PC-9 (cell line): ENCODE measurements at regions not wholly inside any gene's neighbourhood (a gene's known extent, or its start where the extent isn't known, plus 50 kb on each side); places are given as distances from the start of the nearest gene placed in this dataset.

ENCODE experiments used
- BruUV-seq: library from RNA; stranded (reverse); fragments of 400-500 nt; replicated peaks from 2 replicates; lab custom pipeline; 2021; lab: Mats Ljungman, UMichigan
- CTCF ChIA-PET: fragments of 300-600 bp; sonication (Branson Sonifier 250); formaldehyde crosslinking; loops from one replicate; lab custom pipeline; 2022; ENCODE audit warnings: antibody characterized with exemption; lab: Charles Lee
- POLR2A ChIA-PET: fragments of 300-600 bp; sonication (Branson Sonifier 250); formaldehyde crosslinking; loops from one replicate; lab custom pipeline; 2022; ENCODE audit warnings: antibody characterized with exemption; ENCODE audit not compliant: unreplicated experiment; lab: Charles Lee
- DNase-seq, 2 experiments: peaks; one replicate each; pipeline versions ENCODE4 v3.0.0 to v3.0.0-alpha.2; 2015 to 2022; ENCODE audit warnings: mixed read lengths in 1 of 2
- H2AFZ ChIP-seq: fragments of 200-600 bp; sonication (generic); 2 replicates; pipeline ENCODE4 v1.8.1; 2017; ENCODE audit warnings: antibody characterized with exemption
- H3F3A ChIP-seq: fragments of 200-600 bp; sonication (generic); 2 replicates; pipeline ENCODE4 v1.8.1; 2017; ENCODE audit warnings: antibody characterized with exemption, mild to moderate bottlenecking, low read depth; ENCODE audit not compliant: insufficient read depth
- H3K27ac ChIP-seq: fragments of 200-600 bp; sonication (generic); 2 replicates; pipeline ENCODE4 v1.6.1; 2016; ENCODE audit warnings: mixed run types
- H3K27me3 ChIP-seq: fragments of 200-600 bp; sonication (generic); 2 replicates; pipeline ENCODE4 v1.6.1; 2016; ENCODE audit warnings: low read depth, mixed run types; ENCODE audit not compliant: insufficient read depth
- H3K36me3 ChIP-seq: fragments of 200-600 bp; sonication (generic); 2 replicates; pipeline ENCODE4 v1.6.1; 2016; ENCODE audit warnings: low read depth, mixed run types
- H3K4me1 ChIP-seq: fragments of 200-600 bp; sonication (generic); replicated peaks from 2 replicates; pipeline ENCODE4 v1.6.1; 2016; ENCODE audit warnings: mixed run types; ENCODE audit not compliant: insufficient read depth
- H3K4me2 ChIP-seq: fragments of 200-600 bp; sonication (generic); 2 replicates; pipeline ENCODE4 v1.6.1; 2017; ENCODE audit warnings: mixed run types
- H3K4me3 ChIP-seq: fragments of 200-600 bp; sonication (generic); 2 replicates; pipeline ENCODE4 v1.6.1; 2016; ENCODE audit warnings: mixed run types
- H3K79me2 ChIP-seq: fragments of 200-600 bp; sonication (generic); 2 replicates; pipeline ENCODE4 v1.6.1; 2017; ENCODE audit warnings: low read depth, mixed run types
- H3K9me2 ChIP-seq: fragments of 200-600 bp; sonication (generic); 2 replicates; pipeline ENCODE4 v1.8.1; 2017; ENCODE audit warnings: mild to moderate bottlenecking; ENCODE audit not compliant: insufficient read depth
- H3K9me3 ChIP-seq: fragments of 200-600 bp; sonication (generic); 2 replicates; pipeline ENCODE4 v1.8.1; 2016; ENCODE audit warnings: low read depth; ENCODE audit not compliant: insufficient read depth
- H4K20me1 ChIP-seq: fragments of 200-600 bp; sonication (generic); 2 replicates; pipeline ENCODE4 v1.8.1; 2017; ENCODE audit not compliant: insufficient read depth
- EZH2 ChIP-seq: fragments of 200-600 bp; sonication (generic); IDR thresholded peaks from 2 replicates; pipeline ENCODE4 v1.8.0; 2017; ENCODE audit warnings: antibody characterized with exemption, low read depth
- intact Hi-C: fragments of 100-400 bp; cut with micrococcal nuclease; formaldehyde crosslinking; loops from one replicate; pipeline ENCODE4 v1.10.0; 2022; ENCODE audit not compliant: unreplicated experiment
- TF ChIP-seq, protein P1 (sequence below): fragments of 200-600 bp; sonication (generic); conservative IDR thresholded peaks from 2 replicates; pipeline ENCODE4 v1.6.1; 2017; ENCODE audit warnings: mixed run types, antibody characterized with exemption, mild to moderate bottlenecking, moderate library complexity

- Histone ChIP-seq H3K27ac (no peak overlapping the region), H3K4me2 (no peak overlapping the region), H3K4me3 (no peak overlapping the region), H4K20me1 (no peaks in the 10 kb centered on the region), H3K9me3 (no peaks in the 10 kb centered on the region), H3K9me2 (no peaks in the 10 kb centered on the region), H3K36me3 (no peaks in the 10 kb centered on the region), H2AFZ (no peak overlapping the region), H3K27me3 (peaks cover 5% of the 10 kb centered on the region; the same call in 1 of the 2 replicates), H3K4me1 (peaks cover 6% of the 10 kb centered on the region), H3F3A (no peaks in the 10 kb centered on the region), H3K79me2 (no peaks in the 10 kb centered on the region)
- intact Hi-C loops, result no loop called here
- ChIA-PET POLR2A (no interaction called here), CTCF (no interaction called here)
- BruUV-seq, result no TSS peak
- TF ChIP-seq EZH2, result no peak
- TF ChIP-seq, protein P1, sequence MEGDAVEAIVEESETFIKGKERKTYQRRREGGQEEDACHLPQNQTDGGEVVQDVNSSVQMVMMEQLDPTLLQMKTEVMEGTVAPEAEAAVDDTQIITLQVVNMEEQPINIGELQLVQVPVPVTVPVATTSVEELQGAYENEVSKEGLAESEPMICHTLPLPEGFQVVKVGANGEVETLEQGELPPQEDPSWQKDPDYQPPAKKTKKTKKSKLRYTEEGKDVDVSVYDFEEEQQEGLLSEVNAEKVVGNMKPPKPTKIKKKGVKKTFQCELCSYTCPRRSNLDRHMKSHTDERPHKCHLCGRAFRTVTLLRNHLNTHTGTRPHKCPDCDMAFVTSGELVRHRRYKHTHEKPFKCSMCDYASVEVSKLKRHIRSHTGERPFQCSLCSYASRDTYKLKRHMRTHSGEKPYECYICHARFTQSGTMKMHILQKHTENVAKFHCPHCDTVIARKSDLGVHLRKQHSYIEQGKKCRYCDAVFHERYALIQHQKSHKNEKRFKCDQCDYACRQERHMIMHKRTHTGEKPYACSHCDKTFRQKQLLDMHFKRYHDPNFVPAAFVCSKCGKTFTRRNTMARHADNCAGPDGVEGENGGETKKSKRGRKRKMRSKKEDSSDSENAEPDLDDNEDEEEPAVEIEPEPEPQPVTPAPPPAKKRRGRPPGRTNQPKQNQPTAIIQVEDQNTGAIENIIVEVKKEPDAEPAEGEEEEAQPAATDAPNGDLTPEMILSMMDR, result no peak
- no peak for DNase-seq
These were observed 98.4 kb upstream of the PFN2 start for GRCh38 chr3:150069154-150069527.

GRCh38 chr3:150068440-150069153, 97.9 kb upstream of the PFN2 start:
- no peak overlapping the region for H3K27ac ChIP-seq
- intact Hi-C loops, result no loop called here

GRCh38 chr3:150067561-150067960, 96.9 kb upstream of the PFN2 start:
- BruUV-seq, result no TSS peak
- Histone ChIP-seq H3K79me2 (no peaks in the 10 kb centered on the region), H4K20me1 (no peaks in the 10 kb centered on the region), H3K9me3 (no peaks in the 10 kb centered on the region), H3K4me1 (no peaks in the 10 kb centered on the region), H3K4me2 (no peak overlapping the region), H3K9me2 (no peaks in the 10 kb centered on the region), H3F3A (peaks cover under 1% of the 10 kb centered on the region; the same call in 1 of the 2 replicates), H3K27me3 (peaks cover 5% of the 10 kb centered on the region; the same call in 1 of the 2 replicates), H2AFZ (no peak overlapping the region), H3K4me3 (no peak overlapping the region), H3K27ac (no peak overlapping the region), H3K36me3 (no peaks in the 10 kb centered on the region)
- DNase-seq, result no peak
- POLR2A ChIA-PET, result no interaction called here
- no peak for TF ChIP-seq EZH2
- TF ChIP-seq, protein P1, result no peak
- CTCF ChIA-PET, result no interaction called here
- intact Hi-C loops, result no loop called here

More at GRCh38 chr3:150068440-150069153, 97.9 kb upstream of the PFN2 start:
- Histone ChIP-seq H3K4me1 (peaks cover 4% of the 10 kb centered on the region), H3K9me2 (no peaks in the 10 kb centered on the region), H2AFZ (no peak overlapping the region), H4K20me1 (no peaks in the 10 kb centered on the region), H3K4me3 (no peak overlapping the region), H3K36me3 (no peaks in the 10 kb centered on the region), H3K4me2 (no peak overlapping the region), H3K9me3 (no peaks in the 10 kb centered on the region), H3F3A (no peaks in the 10 kb centered on the region), H3K79me2 (no peaks in the 10 kb centered on the region), H3K27me3 (peaks cover 5% of the 10 kb centered on the region; the same call in 1 of the 2 replicates)
- POLR2A ChIA-PET, result interaction anchor here (0.6 kb wide), 1 partner anchor 695 kb away, joined by 4 read pairs; no protein-coding TSS in a partner anchor
- BruUV-seq, result no TSS peak
- no peak for TF ChIP-seq EZH2
- TF ChIP-seq, protein P1, result no peak
- no peak for DNase-seq
- CTCF ChIA-PET, result no interaction called here
